GM21619 (cell line): ENCODE measurements at regions not wholly inside any gene's neighbourhood (a gene's known extent, or its start where the extent isn't known, plus 50 kb on each side); places are given as distances from the start of the nearest gene placed in this dataset.

Experiments
- ATAC-seq: cut with Tn5 transposase; IDR thresholded peaks from one replicate; pipeline ENCODE4 v1.9.1; 2021; ENCODE audit not compliant: unreplicated experiment

DNA sequence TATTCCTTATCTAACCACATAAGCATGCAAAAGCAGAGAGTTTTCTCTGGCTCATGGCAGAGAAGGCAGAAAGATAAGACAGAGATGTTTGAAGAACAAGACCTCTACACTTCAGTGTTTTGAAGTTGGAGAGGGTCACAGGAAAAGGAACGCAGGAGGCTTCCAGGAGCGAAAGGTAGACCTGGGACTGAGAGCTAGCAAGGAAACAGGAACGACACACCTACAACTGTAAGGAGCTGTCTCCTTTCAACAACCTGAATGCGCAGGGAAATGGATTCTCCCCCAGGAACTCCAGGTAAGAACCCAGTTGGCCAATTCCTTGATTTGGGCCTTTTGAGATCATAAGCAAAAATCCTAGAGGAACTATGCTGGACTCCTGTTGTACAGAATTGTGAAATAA lies 746.6 kb upstream of the DDX18 start:
- no peak for ATAC-seq

DNA sequence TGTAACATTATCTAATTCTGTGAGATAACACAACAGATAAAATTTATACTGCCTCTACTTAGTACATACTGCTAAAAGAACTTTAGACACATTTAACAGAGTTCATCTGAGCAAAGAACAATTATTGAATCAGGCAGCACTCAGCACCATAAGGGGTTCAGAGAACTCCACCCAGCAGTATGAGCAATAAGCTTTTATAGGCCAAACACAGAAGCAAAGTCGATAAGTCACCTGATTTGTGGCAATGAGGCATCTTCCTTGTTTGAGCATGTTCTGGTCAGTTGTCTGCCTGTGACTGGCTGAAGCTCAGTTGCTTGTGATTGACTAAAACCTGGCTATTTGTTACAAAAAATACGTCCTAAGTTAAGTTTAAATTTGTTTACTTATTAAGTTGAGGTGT lies 746.1 kb upstream of the DDX18 start:
- no peak for ATAC-seq

DNA sequence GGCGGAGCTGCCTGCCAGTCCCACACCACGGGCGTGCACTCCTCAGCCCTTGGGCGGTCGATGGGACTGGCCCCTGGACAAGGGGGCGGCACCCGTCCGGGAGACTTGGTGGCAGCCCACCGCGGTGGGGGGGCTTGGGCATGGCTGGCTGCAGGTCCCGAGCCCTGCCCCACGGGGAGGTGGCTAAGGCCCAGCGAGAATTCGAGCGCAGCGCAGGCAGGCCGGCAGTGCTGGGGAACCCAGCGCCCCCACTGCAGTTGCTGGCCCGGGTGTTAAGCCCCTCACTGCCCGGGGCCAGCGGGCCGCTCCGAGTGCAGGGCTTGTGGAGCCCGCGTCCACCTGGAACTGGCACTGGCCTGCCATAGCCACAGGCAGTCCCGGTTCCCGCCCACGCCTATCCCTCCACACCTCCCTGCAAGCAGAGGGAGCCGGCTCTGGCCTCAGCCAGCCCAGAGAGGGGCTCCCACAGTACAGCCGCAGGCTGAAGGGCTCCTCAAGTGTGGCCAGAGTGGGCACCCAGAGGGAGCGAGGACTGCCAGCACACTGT lies 742.9 kb upstream of the DDX18 start:
- ATAC-seq: no peak

DNA sequence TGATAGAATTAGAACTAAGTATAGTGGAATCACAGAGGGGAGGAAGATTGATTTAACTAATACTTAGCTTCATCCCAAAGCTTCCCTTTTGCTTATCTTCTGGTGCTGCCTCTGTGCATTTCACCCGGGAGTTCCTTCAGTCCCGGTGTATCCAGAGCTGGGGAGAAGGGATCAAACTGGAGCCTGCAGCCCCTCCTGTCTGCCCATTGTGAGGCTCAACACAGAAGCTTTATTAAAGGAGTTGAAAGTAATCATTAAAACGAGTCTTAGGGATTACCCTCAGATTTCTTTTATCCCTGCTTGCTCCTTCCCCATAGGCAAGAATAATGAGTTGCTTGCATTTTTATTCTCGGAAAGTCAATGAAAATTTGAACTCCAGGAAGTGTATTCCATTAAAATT lies 739.7 kb upstream of the DDX18 start:
- ATAC-seq: no peak

DNA sequence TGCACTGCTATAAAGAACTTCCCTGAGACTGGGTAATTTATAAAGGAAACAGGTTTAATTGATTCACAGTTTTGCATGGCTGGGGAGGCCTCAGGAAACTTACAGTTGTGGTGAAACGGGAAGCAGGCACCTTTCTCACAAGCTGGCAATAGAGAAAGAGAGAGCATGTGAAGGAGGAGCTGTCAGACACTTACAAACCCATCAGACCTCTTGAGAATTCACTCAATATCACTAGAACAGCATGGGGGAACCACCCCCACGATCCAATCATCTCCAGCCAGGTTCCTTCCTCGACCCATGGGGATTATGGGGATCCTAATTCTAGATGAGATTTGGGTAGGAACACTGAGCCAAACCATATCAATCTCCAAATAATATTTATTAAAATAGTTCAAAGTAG lies 729.2 kb upstream of the DDX18 start:
- ATAC-seq: no peak

DNA sequence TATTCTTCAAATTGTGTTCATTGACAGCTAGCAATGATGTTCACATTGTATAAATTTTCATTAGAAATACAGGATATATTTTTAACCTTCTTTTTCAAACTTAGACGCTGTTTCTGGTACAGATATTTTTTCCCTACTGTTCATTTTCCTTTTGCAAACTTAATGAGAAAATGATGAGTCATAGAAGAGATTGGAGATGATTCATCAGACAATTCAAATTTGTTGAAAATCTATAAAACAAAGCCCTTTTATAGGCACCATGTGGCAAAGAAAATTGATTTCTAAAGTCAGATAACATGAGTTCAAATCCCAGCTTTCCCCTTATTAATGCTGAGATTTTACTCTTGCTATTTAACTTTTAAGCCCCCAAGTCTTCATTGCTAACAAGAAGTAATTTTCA lies 728.8 kb upstream of the DDX18 start:
- ATAC-seq: no peak

DNA sequence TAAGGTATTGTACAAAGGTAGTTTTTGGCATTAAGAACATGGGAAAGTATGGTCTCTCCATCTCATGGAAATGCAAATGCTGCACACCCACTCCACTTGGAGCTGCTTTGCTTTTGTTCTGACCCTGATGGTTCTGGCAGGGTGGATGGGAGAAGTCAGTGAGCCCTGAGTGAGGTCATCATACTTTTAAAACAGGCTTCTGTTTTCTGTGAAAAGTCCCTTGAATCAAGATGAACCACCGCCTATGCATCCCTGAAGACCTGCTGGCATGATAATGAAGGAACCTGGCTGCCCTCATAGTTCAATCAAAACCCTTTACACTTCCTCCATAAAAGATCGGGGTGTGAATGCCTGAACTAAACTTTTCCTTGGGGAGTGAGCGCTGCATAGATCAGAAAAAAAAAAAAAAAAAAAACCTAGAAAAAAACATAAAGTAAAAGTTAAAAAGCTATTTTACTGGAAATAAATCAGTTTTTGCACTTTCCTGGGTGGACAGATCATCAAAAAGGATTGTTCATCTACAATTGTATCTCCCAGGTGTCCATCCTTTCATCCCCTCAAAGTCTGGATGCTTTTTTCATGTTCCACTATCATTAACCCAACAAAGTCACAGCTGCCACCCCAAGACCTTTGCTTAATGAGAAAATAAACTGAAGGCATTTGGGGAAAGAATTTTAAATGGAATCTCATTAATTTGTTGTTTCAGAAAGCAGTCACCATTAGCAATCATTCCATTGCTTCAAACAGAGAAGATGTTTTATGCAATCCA lies 728.1 kb upstream of the DDX18 start:
- no peak for ATAC-seq

DNA sequence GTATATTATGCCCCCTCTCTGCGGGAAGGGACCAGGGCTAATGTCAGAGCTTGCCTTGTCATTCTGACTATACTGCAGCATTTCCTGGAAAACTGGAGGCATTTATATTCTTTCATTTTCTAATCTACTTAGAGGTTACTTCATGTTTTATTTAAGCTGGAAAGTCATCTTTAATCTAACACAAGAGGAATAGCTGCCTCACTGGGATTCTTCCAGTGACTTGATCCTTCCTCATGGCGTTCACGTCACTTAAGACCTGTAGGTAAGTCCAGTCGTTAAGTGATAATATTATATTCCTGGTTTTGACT lies 727.6 kb upstream of the DDX18 start:
- ATAC-seq: no peak

DNA sequence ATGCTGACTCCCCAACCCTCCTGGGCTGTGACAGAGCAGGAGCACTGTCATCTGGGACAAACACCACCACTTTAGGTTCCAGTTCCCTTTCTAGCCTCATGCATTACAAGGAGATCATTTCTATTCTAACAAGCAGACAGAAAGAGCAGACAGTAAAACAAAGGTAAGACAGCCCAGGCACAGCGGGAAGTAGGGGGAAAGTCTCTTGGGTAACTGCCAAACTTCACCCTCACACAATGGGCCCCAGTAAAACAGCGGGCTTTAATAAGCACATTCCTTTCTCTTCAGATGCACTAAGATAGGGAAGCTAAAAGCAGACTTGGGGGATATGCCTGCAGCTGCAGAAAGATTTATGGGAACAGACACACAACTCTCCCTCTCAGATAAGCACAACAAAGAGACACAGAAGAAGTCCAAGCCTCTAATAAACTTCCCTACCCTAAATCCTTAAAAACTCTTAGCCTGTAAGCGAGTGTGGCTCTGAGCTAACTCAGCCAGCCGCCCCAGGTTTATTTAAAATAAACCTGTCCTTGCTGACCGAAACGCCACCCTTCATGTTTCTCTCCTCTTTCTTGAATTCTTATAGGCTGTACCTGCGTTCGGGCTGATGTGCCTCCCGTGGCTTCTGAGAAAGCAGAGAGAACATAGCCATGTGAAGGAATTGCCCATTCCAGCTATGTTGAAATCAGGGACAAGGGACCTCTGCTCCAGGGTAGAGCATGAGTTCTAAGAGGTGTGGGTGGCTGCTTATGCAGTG lies 726.8 kb upstream of the DDX18 start:
- ATAC-seq: no peak

DNA sequence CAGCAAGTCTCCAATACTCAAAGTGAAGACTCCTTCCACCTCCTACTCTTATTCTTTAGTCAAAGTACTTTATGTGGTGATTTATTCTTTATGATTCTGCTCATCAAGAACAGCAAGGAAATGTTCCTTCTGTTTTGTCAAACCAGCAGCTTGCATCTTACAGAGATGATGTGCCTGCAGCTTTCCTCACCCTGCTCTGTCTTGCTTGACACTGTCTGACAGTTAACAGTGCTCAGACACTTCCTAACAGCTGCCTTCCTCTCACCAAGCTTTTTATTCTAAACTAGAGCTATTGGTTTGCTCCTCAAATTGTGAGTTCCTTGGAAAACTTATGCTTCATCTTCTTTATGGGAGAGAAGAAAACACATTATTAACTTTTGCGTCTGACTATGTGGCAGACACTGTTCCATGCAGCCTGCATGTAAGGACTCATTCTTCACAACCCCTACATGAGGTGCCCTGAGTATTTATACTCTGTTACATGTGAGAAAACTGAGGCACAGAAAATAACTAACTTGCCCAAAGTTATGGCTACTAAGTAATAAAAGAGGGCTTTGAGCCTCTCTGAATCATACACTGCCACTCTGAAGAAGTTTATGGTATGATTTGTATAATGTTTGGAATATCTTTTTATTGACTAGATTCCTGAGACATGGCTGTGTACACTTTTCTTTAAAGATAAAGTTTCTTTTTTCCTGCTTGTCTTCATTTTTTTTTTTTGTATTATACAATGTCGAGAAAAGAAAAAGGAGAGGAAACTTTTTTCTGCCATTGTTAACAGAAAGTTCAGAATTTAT lies 723.3 kb upstream of the DDX18 start:
- ATAC-seq: no peak

DNA sequence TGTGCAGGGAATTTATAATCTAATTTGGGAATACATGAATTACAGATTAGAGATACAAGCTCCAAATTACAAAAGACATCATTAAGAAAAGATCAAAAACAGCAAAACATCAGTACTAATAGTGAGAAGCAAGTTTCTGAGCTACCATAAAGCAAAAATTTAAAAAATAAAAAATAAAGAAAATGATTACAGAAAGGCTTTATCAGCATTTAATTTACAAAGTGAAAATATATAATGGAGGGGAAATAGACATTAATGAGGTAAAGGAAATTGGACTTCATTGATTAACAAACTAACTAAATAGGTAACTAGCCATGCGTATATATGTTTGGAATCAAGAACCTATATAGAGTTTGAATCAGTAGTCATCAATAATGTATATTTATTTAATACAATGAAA lies 712.9 kb upstream of the DDX18 start:
- no peak for ATAC-seq

DNA sequence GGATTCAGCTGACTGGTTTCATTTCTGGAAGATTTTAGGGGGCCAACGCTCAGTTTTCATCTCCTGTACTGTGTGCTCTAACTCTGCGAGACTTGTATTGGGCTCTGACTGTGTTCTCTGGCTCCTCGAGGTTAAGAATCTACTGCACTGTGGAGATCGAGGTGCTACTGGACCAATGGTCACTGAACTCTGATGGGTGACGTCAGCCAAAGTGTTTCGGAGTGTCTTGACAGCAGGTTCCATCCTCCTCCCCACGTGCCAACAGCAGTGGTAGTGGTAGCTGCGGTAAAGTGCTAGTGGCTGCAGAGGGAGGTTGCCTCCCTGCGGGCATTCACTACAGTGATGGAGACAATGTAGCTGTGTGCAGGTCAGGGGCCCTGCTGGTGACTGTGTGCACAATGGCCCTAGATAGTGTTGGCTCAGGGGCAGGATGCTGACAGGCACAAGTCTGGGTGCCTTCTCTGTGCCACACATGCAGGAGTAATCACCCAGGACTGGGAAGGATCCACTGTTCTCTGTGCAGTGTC lies 705.7 kb upstream of the DDX18 start:
- ATAC-seq: no peak

DNA sequence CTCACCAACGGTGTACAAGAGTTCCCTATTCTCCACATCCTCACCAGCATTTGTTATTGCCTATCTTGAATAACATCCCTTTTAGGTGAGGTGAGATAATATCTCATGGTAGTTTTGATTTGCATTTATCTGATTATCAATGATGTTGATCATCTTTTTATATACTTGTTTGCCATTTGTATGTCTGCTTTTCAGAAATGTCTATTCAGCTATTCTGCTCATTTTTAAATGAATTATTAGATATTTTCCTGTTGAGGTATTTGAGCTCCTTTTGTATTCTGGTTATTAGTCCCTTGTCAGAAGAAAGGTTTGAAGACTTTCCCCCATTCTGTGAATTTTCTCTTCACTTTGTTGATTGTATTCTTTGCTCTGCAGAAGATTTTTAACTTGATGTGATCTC lies 695.5 kb upstream of the DDX18 start:
- no peak for ATAC-seq

DNA sequence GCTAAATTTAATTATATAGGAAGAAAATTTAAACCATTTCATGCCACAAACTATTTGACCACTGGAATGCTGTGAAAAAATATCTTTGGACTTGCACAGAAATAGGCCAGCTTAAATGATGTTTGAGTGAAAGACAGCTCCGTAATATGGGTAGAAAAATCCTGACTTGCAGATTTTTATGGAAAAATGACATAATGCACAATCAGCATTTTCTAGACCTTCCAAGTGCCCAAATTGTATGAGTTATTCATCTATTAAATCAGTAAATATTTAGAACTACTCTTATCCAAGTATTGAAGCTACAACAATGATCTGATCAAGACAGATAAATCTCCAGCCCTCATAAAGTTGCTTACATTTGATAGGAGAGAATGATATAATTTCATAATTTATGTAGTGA lies 691.1 kb upstream of the DDX18 start:
- ATAC-seq: no peak

DNA sequence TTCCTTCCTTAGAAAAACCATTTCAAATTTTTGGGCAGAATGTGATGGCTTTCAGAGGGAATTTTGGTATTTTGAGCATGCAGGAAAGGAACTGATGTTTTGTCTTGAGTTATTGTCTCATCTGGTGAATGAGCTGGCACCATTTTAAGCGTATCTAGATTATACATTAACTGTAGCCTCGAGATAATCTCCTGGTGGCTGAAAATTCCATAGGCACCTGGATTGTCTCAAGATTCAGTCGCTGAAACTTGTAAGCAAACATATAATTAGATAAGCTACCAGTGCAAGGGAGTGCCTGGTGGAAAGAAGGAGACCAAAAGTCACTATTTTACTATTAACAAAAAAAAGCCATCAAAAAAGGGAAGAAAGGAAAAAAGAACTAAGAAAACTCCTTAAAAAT lies 687.8 kb upstream of the DDX18 start:
- ATAC-seq: no peak

DNA sequence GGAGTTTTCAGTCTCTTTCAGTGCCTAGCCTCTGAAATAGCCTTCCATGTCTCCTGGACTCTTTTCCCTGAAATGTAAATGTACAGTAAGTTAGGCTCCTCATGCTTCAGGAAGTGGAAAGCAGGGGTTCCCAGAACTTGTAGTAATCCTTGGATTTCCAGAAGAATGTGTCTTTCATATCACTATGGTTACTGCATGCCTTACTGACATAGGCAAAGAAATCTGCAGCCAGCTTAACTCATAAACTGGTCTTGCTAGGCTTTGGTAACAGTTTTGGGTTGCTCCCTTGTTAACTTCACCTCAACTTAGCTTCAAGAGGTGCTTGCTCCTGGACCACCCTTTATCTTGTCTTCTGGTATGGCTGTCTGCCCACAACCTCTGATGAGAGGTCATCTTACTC lies 686.8 kb upstream of the DDX18 start:
- no peak for ATAC-seq

DNA sequence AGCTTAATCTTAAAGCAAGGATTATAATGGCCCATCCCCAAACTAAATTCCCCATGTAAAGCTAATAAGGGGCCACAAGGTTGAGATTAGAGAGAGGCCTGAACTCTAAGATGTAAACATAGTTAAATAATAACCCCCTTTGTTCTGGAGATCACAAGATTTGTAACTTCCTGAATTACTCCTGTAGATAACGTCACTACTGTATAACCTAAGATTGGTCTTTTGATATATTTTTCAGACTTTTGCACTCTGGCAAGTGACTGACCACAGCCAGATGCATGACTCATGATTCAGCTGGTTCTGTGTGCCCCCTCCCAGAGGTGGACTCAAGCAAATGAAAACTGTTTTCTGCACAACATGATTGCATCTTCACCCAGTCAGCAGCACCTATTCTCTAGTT lies 686.0 kb upstream of the DDX18 start:
- ATAC-seq: no peak

DNA sequence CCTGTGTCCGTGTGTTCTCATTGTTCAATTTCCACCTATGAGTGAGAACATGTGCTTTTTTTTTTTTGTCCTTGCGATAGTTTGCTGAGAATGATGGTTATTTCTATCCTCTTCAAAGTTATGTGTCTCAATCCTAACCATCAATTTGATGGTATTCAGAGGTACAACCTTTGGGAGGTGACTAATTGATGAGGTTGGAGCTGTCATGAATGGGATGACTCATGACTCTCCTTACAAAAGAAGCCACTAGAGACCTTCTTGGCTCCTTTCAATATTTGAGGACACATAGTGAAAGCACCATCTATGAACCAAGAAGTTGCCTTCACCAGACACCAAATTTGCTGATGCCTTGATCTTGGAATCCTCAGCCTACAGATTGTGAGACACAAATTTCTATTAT lies 677.1 kb upstream of the DDX18 start:
- ATAC-seq: no peak

DNA sequence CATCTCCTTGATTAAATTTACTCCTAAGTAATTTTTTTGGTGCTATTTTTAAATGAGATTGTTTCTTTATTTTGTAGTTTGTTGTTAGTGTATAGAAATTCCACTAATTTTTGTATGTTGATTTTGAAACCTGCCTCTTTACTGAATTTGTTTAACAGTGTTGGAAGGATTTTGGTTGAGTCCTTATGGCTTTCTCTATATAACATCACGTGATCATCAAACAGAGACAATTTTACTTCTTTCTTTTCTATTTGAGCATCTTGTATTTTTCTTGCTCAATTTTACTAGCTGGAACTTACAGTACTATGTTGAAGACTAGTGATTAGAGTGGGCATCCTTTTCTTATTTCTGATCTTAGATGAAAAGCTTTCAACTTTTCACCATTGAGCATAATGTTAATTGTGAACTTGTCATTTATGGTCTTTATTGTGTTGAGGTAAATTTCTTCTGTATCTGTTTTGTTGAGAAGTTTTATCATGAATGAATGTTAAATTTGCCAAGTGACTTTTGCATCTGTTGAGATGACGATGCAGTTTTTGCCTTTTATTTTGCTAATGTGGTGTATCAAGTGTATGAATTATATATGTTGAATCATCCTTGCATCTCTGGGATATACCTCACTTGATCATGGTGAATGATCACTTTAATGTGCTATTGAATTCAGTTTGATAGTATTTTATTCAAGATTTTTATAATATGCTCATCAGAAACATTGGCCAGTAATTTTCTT lies 645.3 kb upstream of the DDX18 start:
- ATAC-seq: no peak

DNA sequence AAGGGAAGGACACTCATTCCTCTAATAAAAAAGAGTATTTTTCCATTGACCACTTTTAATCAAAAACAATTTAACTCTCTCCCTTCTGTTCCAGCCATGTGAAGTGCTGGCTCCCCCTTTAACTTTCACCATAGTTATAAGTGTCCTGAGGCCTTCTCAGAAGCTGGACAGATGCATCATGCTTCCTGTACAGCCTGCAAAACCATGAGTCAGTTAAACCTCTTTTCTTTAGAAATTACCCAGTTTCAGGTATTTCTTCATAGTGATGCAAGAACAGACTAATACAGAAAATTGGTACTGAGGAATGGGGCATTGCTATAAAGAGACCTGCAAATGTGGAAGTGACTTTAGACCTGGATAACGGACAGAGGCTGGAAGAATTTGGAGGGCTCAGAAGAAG lies 643.6 kb upstream of the DDX18 start:
- ATAC-seq: no peak

DNA sequence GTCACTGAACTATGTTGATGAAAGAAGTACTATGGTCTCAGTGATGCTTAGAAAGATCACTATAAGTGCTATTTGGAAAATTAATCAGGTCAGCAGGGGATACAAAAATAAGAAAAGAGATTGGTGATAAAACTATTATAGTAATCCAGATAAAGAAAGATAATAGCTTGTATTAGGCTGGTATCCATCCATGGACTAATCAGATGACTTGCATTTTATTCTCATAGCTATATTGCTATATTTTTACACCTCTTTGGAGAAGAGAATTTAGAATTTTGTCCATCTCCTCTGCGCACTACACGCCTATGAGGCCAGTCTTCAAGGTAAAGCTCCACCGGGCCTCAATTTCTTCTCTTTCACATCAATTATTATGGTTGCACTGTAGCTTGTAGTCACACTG lies 635.1 kb upstream of the DDX18 start:
- ATAC-seq: no peak
